ENCODE measurements at regions not wholly inside any gene's neighbourhood (a gene's known extent, or its start where the extent isn't known, plus 50 kb on each side); places are given as distances from the start of the nearest gene placed in this dataset.

GRCh38 chr21:34199121-34199910, 125.9 kb downstream of the MRPS6 start:
- H3K27me3 ChIP-seq, result no peaks in the 10 kb centered on the region
- TF ChIP-seq POLR2A (IDR thresholded peaks at IDR 0.05) (no peak), POLR2AphosphoS5 (IDR thresholded peaks at IDR 0.05) (no peak), CTCF (IDR thresholded peaks at IDR 0.05) (no peak)
- no peaks in the 10 kb centered on the region for H3K9me3 ChIP-seq
- no peaks in the 10 kb centered on the region for H3K4me1 ChIP-seq
- intact Hi-C loops (cut with DNase I; ENCODE audit: low total_unique reads), result no loop called here
- H3K27ac ChIP-seq, result no peak overlapping the region
- H3K36me3 ChIP-seq, result no peaks in the 10 kb centered on the region
- H3K4me3 ChIP-seq, result no peak overlapping the region
- no peak for DNase-seq (ENCODE audit: low spot score in 2 of 2)

GRCh38 chr21:34200288-34200905, 127.0 kb downstream of the MRPS6 start:
- no peak for TF ChIP-seq POLR2AphosphoS5 (IDR thresholded peaks at IDR 0.05)
- no peak for TF ChIP-seq CTCF (IDR thresholded peaks at IDR 0.05)
- TF ChIP-seq POLR2A (IDR thresholded peaks at IDR 0.05), result no peak
- H3K36me3 ChIP-seq, result no peaks in the 10 kb centered on the region
- H3K4me3 ChIP-seq, result no peak overlapping the region
- intact Hi-C loops (cut with DNase I; ENCODE audit: low total_unique reads), result no loop called here
- no peaks in the 10 kb centered on the region for H3K9me3 ChIP-seq
- H3K27ac ChIP-seq, result no peak overlapping the region
- no peak for DNase-seq (ENCODE audit: low spot score in 2 of 2)
- no peaks in the 10 kb centered on the region for H3K27me3 ChIP-seq
- H3K4me1 ChIP-seq, result no peaks in the 10 kb centered on the region

- H3K27me3 ChIP-seq, result no peaks in the 10 kb centered on the region
- H3K4me3 ChIP-seq, result no peak overlapping the region
- TF ChIP-seq POLR2AphosphoS5 (IDR thresholded peaks at IDR 0.05) (no peak), CTCF (IDR thresholded peaks at IDR 0.05) (no peak)
- no peaks in the 10 kb centered on the region for H3K4me1 ChIP-seq
- H3K27ac ChIP-seq, result no peak overlapping the region
- no peaks in the 10 kb centered on the region for H3K36me3 ChIP-seq
- intact Hi-C loops (cut with DNase I; ENCODE audit: low total_unique reads), result no loop called here
- DNase-seq (ENCODE audit: low spot score in 2 of 2), result no peak
- H3K9me3 ChIP-seq, result no peaks in the 10 kb centered on the region
Observed at GRCh38 chr21:34201001-34201400, 127.6 kb downstream of the MRPS6 start.

- Histone ChIP-seq H3K9me3 (no peaks in the 10 kb centered on the region), H3K27ac (peak overlapping the region in 1 of 2 donors; percentile 50), H3K27me3 (no peaks in the 10 kb centered on the region), H3K36me3 (no peaks in the 10 kb centered on the region), H3K4me1 (no peaks in the 10 kb centered on the region), H3K4me3 (peak overlapping the region; percentile 32 to 67 (median 56))
- no peak for DNase-seq (ENCODE audit: low spot score in 2 of 2)
- intact Hi-C loops (cut with DNase I; ENCODE audit: low total_unique reads), result no loop called here
- TF ChIP-seq CTCF (IDR thresholded peaks at IDR 0.05), result no peak
- no peak for TF ChIP-seq POLR2AphosphoS5 (IDR thresholded peaks at IDR 0.05)
Observed at GRCh38 chr21:34201481-34201858, 128.1 kb downstream of the MRPS6 start.

Measured in breast epithelium (tissue), 4 donors.